ENCODE measurements at regions not wholly inside any gene's neighbourhood (a gene's known extent, or its start where the extent isn't known, plus 50 kb on each side); places are given as distances from the start of the nearest gene placed in this dataset.
"Not testable (repeated sequence)": the region's sequence is repeated elsewhere in the genome, so short reads cannot be mapped to it uniquely, and the experiment has no call there.

GRCh38 chr1:203565981-203566380 lies 60.7 kb upstream of the ATP2B4 start:
- no peaks in the 10 kb centered on the region for H3K36me3 ChIP-seq (ENCODE audit: low read depth)
- no peaks in the 10 kb centered on the region for H3K9me3 ChIP-seq (ENCODE audit: low read depth)
- no peak overlapping the region for H3K27ac ChIP-seq
- DNase-seq, result no peak
- H3K9ac ChIP-seq, result no peak overlapping the region
- peaks cover 11% of the 10 kb centered on the region for H3F3A ChIP-seq (ENCODE audit: insufficient read depth)
- WGBS, 2 experiments (ENCODE audit: low coverage in 1 of 2, low lambda C conversion rate in 2 of 2, missing lambda C conversion rate in 2 of 2), result 83 to 86% methylated on average over 4 of the region's 4 CpGs
- no peaks in the 10 kb centered on the region for H3K79me2 ChIP-seq (ENCODE audit: insufficient read depth)
- no peaks in the 10 kb centered on the region for H3K9me2 ChIP-seq (ENCODE audit: insufficient read depth)
- TF ChIP-seq EZH2phosphoT487 (IDR thresholded peaks at IDR 0.05; ENCODE audit: insufficient read depth, low read depth), result no peak
- no peak for TF ChIP-seq EZH2 (IDR thresholded peaks at IDR 0.05; ENCODE audit: insufficient read depth, poor library complexity, severe bottlenecking)
- H3K4me3 ChIP-seq, result no peak overlapping the region
- peaks cover 29% of the 10 kb centered on the region for H3K4me1 ChIP-seq (ENCODE audit: insufficient read depth)
- H3K27me3 ChIP-seq (replicated peaks; ENCODE audit: insufficient read depth), result no peaks in the 10 kb centered on the region
- no peak overlapping the region for H2AFZ ChIP-seq
- no peak overlapping the region for H3K4me2 ChIP-seq (ENCODE audit: unreplicated experiment)
- in situ Hi-C loops (cut with MboI), result no loop called here
- no peaks in the 10 kb centered on the region for H4K20me1 ChIP-seq (ENCODE audit: insufficient read depth)

- H3K9me2 ChIP-seq (ENCODE audit: insufficient read depth); in situ Hi-C loops (cut with MboI); H2AFZ ChIP-seq; H3K4me3 ChIP-seq; H3K9me3 ChIP-seq (ENCODE audit: low read depth); H3K79me2 ChIP-seq (ENCODE audit: insufficient read depth); H3K9ac ChIP-seq; H3K27ac ChIP-seq; H4K20me1 ChIP-seq (ENCODE audit: insufficient read depth); H3K27me3 ChIP-seq (replicated peaks; ENCODE audit: insufficient read depth); H3K4me2 ChIP-seq (ENCODE audit: unreplicated experiment); H3K36me3 ChIP-seq (ENCODE audit: low read depth); DNase-seq: not testable (repeated sequence)
- 90 to 92% methylated on average over 11 of the region's 11 CpGs for WGBS, 2 experiments (ENCODE audit: low coverage in 1 of 2, low lambda C conversion rate in 2 of 2, missing lambda C conversion rate in 2 of 2)
- Histone ChIP-seq H3F3A (ENCODE audit: insufficient read depth) (peaks cover 11% of the 10 kb centered on the region), H3K4me1 (ENCODE audit: insufficient read depth) (peaks cover 29% of the 10 kb centered on the region)
These were observed 59.7 kb upstream of the ATP2B4 start for GRCh38 chr1:203566966-203567365.

- Histone ChIP-seq H3K4me1 (ENCODE audit: insufficient read depth) (peaks cover 29% of the 10 kb centered on the region), H3K9me2 (ENCODE audit: insufficient read depth) (no peaks in the 10 kb centered on the region), H3K36me3 (ENCODE audit: low read depth) (no peaks in the 10 kb centered on the region), H3K79me2 (ENCODE audit: insufficient read depth) (no peaks in the 10 kb centered on the region), H3K9ac (no peak overlapping the region), H4K20me1 (ENCODE audit: insufficient read depth) (no peaks in the 10 kb centered on the region), H3K27me3 (replicated peaks; ENCODE audit: insufficient read depth) (no peaks in the 10 kb centered on the region), H3K9me3 (ENCODE audit: low read depth) (no peaks in the 10 kb centered on the region), H3K4me2 (ENCODE audit: unreplicated experiment) (no peak overlapping the region), H3K27ac (no peak overlapping the region), H3F3A (ENCODE audit: insufficient read depth) (peaks cover 11% of the 10 kb centered on the region), H3K4me3 (no peak overlapping the region), H2AFZ (no peak overlapping the region)
- 67 to 69% methylated on average over 5 of the region's 5 CpGs for WGBS, 2 experiments (ENCODE audit: low coverage in 1 of 2, low lambda C conversion rate in 2 of 2, missing lambda C conversion rate in 2 of 2)
- DNase-seq, result no peak
- no peak for TF ChIP-seq EZH2phosphoT487 (IDR thresholded peaks at IDR 0.05; ENCODE audit: insufficient read depth, low read depth)
- no peak for TF ChIP-seq EZH2 (IDR thresholded peaks at IDR 0.05; ENCODE audit: insufficient read depth, poor library complexity, severe bottlenecking)
- in situ Hi-C loops (cut with MboI), result no loop called here
These were observed 59.0 kb upstream of the ATP2B4 start for GRCh38 chr1:203567596-203567995.

GRCh38 chr1:203569490-203570318 lies 56.9 kb upstream of the ATP2B4 start:
- in situ Hi-C loops (cut with MboI), result no loop called here

More at GRCh38 chr1:203569490-203570318, 56.9 kb upstream of the ATP2B4 start:
- no peak for DNase-seq
- no peaks in the 10 kb centered on the region for H3K27me3 ChIP-seq (replicated peaks; ENCODE audit: insufficient read depth)
- H3K36me3 ChIP-seq (ENCODE audit: low read depth), result no peaks in the 10 kb centered on the region
- H3K9me2 ChIP-seq (ENCODE audit: insufficient read depth), result no peaks in the 10 kb centered on the region
- H2AFZ ChIP-seq, result no peak overlapping the region
- H4K20me1 ChIP-seq (ENCODE audit: insufficient read depth), result no peaks in the 10 kb centered on the region
- 85 to 90% methylated on average over 10 to 12 of the region's 12 CpGs for WGBS, 2 experiments (ENCODE audit: low coverage in 1 of 2, low lambda C conversion rate in 2 of 2, missing lambda C conversion rate in 2 of 2)
- H3K4me2 ChIP-seq (ENCODE audit: unreplicated experiment), result no peak overlapping the region
- no peak overlapping the region for H3K9ac ChIP-seq
- H3F3A ChIP-seq (ENCODE audit: insufficient read depth), result no peaks in the 10 kb centered on the region
- peaks cover 11% of the 10 kb centered on the region; the same call in 1 of the 2 replicates for H3K4me1 ChIP-seq (ENCODE audit: insufficient read depth)
- no peak overlapping the region for H3K27ac ChIP-seq
- no peak for TF ChIP-seq EZH2phosphoT487 (IDR thresholded peaks at IDR 0.05; ENCODE audit: insufficient read depth, low read depth)
- no peak for TF ChIP-seq EZH2 (IDR thresholded peaks at IDR 0.05; ENCODE audit: insufficient read depth, poor library complexity, severe bottlenecking)
- no peaks in the 10 kb centered on the region for H3K79me2 ChIP-seq (ENCODE audit: insufficient read depth)
- no peaks in the 10 kb centered on the region for H3K9me3 ChIP-seq (ENCODE audit: low read depth)
- H3K4me3 ChIP-seq, result no peak overlapping the region

Data from GM23248 (cell line).